CD4-positive, alpha-beta memory T cell (primary cell): ENCODE measurements at regions not wholly inside any gene's neighbourhood (a gene's known extent, or its start where the extent isn't known, plus 50 kb on each side); places are given as distances from the start of the nearest gene placed in this dataset.

Source experiments
- CTCF ChIA-PET: fragments of 350-600 bp; sonication (Branson Sonifier 250); formaldehyde crosslinking; loops from one replicate; lab custom pipeline; 2021; ENCODE audit warnings: inconsistent platforms; ENCODE audit not compliant: partially characterized antibody; lab: Charles Lee
- POLR2A ChIA-PET: fragments of 350-600 bp; sonication (Branson Sonifier 250); formaldehyde crosslinking; loops from one replicate; lab custom pipeline; 2021; ENCODE audit not compliant: partially characterized antibody; lab: Charles Lee
- DNase-seq, 5 donors: peaks; one replicate each; pipeline versions ENCODE4 v3.0.0 to v3.0.0-alpha.2; 2020 to 2022; ENCODE audit warnings: mixed read lengths in 1 of 5
- H3K27ac ChIP-seq: one replicate; pipeline ENCODE4 v1.7.0; 2013; ENCODE audit warnings: low read depth, low read length
- H3K27me3 ChIP-seq: 2 replicates; pipeline ENCODE4 v1.7.0; 2013; ENCODE audit warnings: mild to moderate bottlenecking, low read length, moderate library complexity; ENCODE audit not compliant: insufficient read depth
- H3K36me3 ChIP-seq: 2 replicates; pipeline ENCODE4 v1.7.0; 2013; ENCODE audit warnings: mild to moderate bottlenecking, low read length, moderate library complexity; ENCODE audit not compliant: insufficient read depth
- H3K4me1 ChIP-seq: 2 replicates; pipeline ENCODE4 v1.7.0; 2013; ENCODE audit warnings: mild to moderate bottlenecking, low read length, moderate library complexity; ENCODE audit not compliant: insufficient read depth
- H3K4me3 ChIP-seq, 2 donors: one replicate each; pipeline ENCODE4 v1.7.0; 2013; ENCODE audit warnings: low read length in 2 of 2, mild to moderate bottlenecking in 1 of 2
- H3K9me3 ChIP-seq, 2 donors: one replicate each; pipeline ENCODE4 v1.7.0; 2013; ENCODE audit warnings: low read length in 2 of 2, control low read depth in 1 of 2; ENCODE audit not compliant: control insufficient read depth in 1 of 2
- H3K27ac Mint-ChIP-seq, 7 donors: one replicate each; pipeline ENCODE4 v1.8.0; 2020 to 2021; ENCODE audit warnings: mixed read lengths in 7 of 7, mild to moderate bottlenecking in 6 of 7, inconsistent platforms in 3 of 7, moderate library complexity in 3 of 7
- H3K27me3 Mint-ChIP-seq, 2 donors: one replicate each; pipeline ENCODE4 v1.8.0; 2020 to 2021; ENCODE audit warnings: mixed read lengths in 2 of 2
- H3K36me3 Mint-ChIP-seq, 2 donors: one replicate each; pipeline ENCODE4 v1.8.0; 2020 to 2021; ENCODE audit warnings: mixed read lengths in 2 of 2, inconsistent platforms in 1 of 2, mild to moderate bottlenecking in 1 of 2
- H3K4me1 Mint-ChIP-seq, 4 donors: one replicate each; pipeline ENCODE4 v1.8.0; 2020 to 2021; ENCODE audit warnings: mixed read lengths in 4 of 4, mild to moderate bottlenecking in 1 of 4
- H3K4me3 Mint-ChIP-seq, 8 donors: one replicate each; pipeline ENCODE4 v1.8.0; 2020 to 2021; ENCODE audit warnings: mixed read lengths in 8 of 8, mild to moderate bottlenecking in 7 of 8, moderate library complexity in 6 of 8, inconsistent platforms in 3 of 8
- H3K9me3 Mint-ChIP-seq, 8 donors: one replicate each; pipeline ENCODE4 v1.8.0; 2020 to 2021; ENCODE audit warnings: mixed read lengths in 8 of 8, mild to moderate bottlenecking in 5 of 8, inconsistent platforms in 3 of 8, moderate library complexity in 1 of 8
- intact Hi-C: fragments of 100-400 bp; cut with micrococcal nuclease; formaldehyde crosslinking; loops from one replicate; pipeline ENCODE4 v1.15.1; 2023

- Histone ChIP-seq H3K4me3 (no peak overlapping the region), H3K9me3 (no peaks in the 10 kb centered on the region), H3K36me3 (no peaks in the 10 kb centered on the region), H3K27ac (no peak overlapping the region), H3K4me1 (no peaks in the 10 kb centered on the region), H3K27me3 (no peaks in the 10 kb centered on the region)
- DNase-seq = no peak
- ChIA-PET POLR2A (no interaction called here), CTCF (no interaction called here)
- Mint-ChIP-seq H3K9me3 (peaks cover 0 to 3% (median 0%) of the 10 kb centered on the region in 8 donors), H3K27me3 (peaks cover 0 to 4% of the 10 kb centered on the region in 2 donors), H3K36me3 (no peaks in the 10 kb centered on the region), H3K27ac (no peak overlapping the region), H3K4me3 (no peak overlapping the region), H3K4me1 (no peaks in the 10 kb centered on the region)
- intact Hi-C loops = no loop called here
These were observed 412.6 kb downstream of the RAPGEF2 start for GRCh38 chr4:159515314-159516025.

- intact Hi-C loops = no loop called here
- POLR2A ChIA-PET = no interaction called here
- DNase-seq = no peak
- Histone ChIP-seq H3K27ac (no peak overlapping the region), H3K27me3 (no peaks in the 10 kb centered on the region), H3K9me3 (no peaks in the 10 kb centered on the region), H3K36me3 (no peaks in the 10 kb centered on the region), H3K4me1 (no peaks in the 10 kb centered on the region), H3K4me3 (no peak overlapping the region)
- Mint-ChIP-seq H3K36me3 (no peaks in the 10 kb centered on the region), H3K27me3 (peaks cover 0 to 4% of the 10 kb centered on the region in 2 donors), H3K4me1 (no peaks in the 10 kb centered on the region), H3K27ac (no peak overlapping the region), H3K9me3 (peaks cover 0 to 3% (median 0%) of the 10 kb centered on the region in 8 donors), H3K4me3 (no peak overlapping the region)
- CTCF ChIA-PET = no interaction called here
These were observed 413.8 kb downstream of the RAPGEF2 start for GRCh38 chr4:159516556-159517140.

DNA sequence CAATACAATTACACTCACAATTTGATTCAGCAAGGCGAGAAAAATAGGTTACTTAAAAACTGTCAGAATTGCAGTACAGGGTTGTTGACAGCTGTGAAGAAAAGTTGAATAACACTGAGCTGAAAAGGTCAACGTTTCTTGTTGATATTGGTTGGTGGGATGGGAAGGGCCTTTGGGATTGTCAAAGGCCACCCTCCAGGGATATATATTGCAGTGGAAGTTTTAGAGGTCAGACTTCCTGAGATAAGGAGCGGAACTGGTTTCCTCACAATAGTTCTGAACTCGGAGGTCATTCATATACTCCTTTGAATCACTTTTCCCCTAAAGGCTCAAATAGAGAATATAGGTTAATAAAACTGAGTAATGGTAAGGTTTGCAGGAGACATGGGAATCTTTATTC, 417.2 kb downstream of the RAPGEF2 start:
- Mint-ChIP-seq H3K27ac (no peak overlapping the region), H3K27me3 (no peaks in the 10 kb centered on the region), H3K4me1 (no peaks in the 10 kb centered on the region), H3K4me3 (no peak overlapping the region), H3K36me3 (no peaks in the 10 kb centered on the region), H3K9me3 (peaks cover 0 to 8% (median 3%) of the 10 kb centered on the region in 8 donors)
- H3K27ac ChIP-seq = no peak overlapping the region
- H3K4me3 ChIP-seq = no peak overlapping the region
- POLR2A ChIA-PET = no interaction called here
- no peaks in the 10 kb centered on the region for H3K9me3 ChIP-seq
- CTCF ChIA-PET = no interaction called here
- H3K27me3 ChIP-seq = no peaks in the 10 kb centered on the region
- H3K36me3 ChIP-seq = no peaks in the 10 kb centered on the region
- intact Hi-C loops = no loop called here
- no peak for DNase-seq
- no peaks in the 10 kb centered on the region for H3K4me1 ChIP-seq

- no peak for DNase-seq
- H3K4me1 Mint-ChIP-seq = no peaks in the 10 kb centered on the region
- intact Hi-C loops = no loop called here
- H3K27ac Mint-ChIP-seq = no peak overlapping the region
- H3K4me1 ChIP-seq = no peaks in the 10 kb centered on the region
- no peak overlapping the region for H3K4me3 Mint-ChIP-seq
- no peaks in the 10 kb centered on the region for H3K9me3 ChIP-seq
- H3K36me3 ChIP-seq = no peaks in the 10 kb centered on the region
- H3K36me3 Mint-ChIP-seq = no peaks in the 10 kb centered on the region
- POLR2A ChIA-PET = no interaction called here
- H3K27me3 Mint-ChIP-seq = no peaks in the 10 kb centered on the region
- H3K9me3 Mint-ChIP-seq = peaks cover 0 to 8% (median 4%) of the 10 kb centered on the region in 8 donors
- H3K4me3 ChIP-seq = no peak overlapping the region
- no peaks in the 10 kb centered on the region for H3K27me3 ChIP-seq
- no peak overlapping the region for H3K27ac ChIP-seq
- CTCF ChIA-PET = interaction anchor here (0.6 kb wide), 1 partner anchor 122 kb away, joined by 3 read pairs; no protein-coding TSS in a partner anchor
These were observed 423.3 kb downstream of the RAPGEF2 start for GRCh38 chr4:159526172-159526571.

- no peak overlapping the region for H3K4me3 Mint-ChIP-seq
- Histone ChIP-seq H3K9me3 (no peaks in the 10 kb centered on the region), H3K36me3 (no peaks in the 10 kb centered on the region), H3K4me3 (no peak overlapping the region), H3K4me1 (no peaks in the 10 kb centered on the region), H3K27ac (no peak overlapping the region), H3K27me3 (no peaks in the 10 kb centered on the region)
- no peaks in the 10 kb centered on the region for H3K36me3 Mint-ChIP-seq
- CTCF ChIA-PET = no interaction called here
- H3K4me1 Mint-ChIP-seq = no peaks in the 10 kb centered on the region
- H3K9me3 Mint-ChIP-seq = peaks cover 3 to 27% (median 16%) of the 10 kb centered on the region in 8 donors
- no peak overlapping the region for H3K27ac Mint-ChIP-seq
- POLR2A ChIA-PET = no interaction called here
- no peak for DNase-seq
- no peaks in the 10 kb centered on the region for H3K27me3 Mint-ChIP-seq
- intact Hi-C loops = no loop called here
These were observed 431.8 kb downstream of the RAPGEF2 start for GRCh38 chr4:159534655-159535054.

DNA sequence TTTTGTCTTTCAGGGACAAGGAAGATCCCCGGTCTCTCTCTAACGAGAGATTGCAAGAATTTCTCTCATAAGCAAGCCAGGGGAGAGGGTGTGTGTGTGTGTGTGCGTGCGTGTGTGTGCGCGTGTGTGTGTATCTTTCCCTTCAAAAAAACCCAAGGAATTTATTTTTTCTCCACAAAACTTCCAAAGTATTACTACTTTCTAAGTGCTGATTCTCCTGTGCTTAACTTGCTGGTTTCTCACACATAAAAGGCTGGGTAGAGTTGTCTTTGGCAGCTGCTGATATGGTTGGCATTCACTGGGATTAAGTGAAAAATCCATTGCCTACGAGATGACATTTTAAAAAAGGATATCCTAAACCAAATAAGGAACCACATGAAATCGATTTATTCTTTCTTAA, 435.7 kb downstream of the RAPGEF2 start:
- POLR2A ChIA-PET = no interaction called here
- intact Hi-C loops = no loop called here
- Histone ChIP-seq H3K4me3 (no peak overlapping the region), H3K4me1 (no peaks in the 10 kb centered on the region), H3K9me3 (no peaks in the 10 kb centered on the region), H3K27ac (no peak overlapping the region), H3K36me3 (no peaks in the 10 kb centered on the region), H3K27me3 (no peaks in the 10 kb centered on the region)
- Mint-ChIP-seq H3K4me3 (no peak overlapping the region), H3K36me3 (no peaks in the 10 kb centered on the region), H3K27me3 (no peaks in the 10 kb centered on the region), H3K9me3 (peaks cover 2 to 27% (median 15%) of the 10 kb centered on the region in 8 donors), H3K4me1 (no peaks in the 10 kb centered on the region), H3K27ac (no peak overlapping the region)
- CTCF ChIA-PET = no interaction called here
- DNase-seq = no peak

DNA sequence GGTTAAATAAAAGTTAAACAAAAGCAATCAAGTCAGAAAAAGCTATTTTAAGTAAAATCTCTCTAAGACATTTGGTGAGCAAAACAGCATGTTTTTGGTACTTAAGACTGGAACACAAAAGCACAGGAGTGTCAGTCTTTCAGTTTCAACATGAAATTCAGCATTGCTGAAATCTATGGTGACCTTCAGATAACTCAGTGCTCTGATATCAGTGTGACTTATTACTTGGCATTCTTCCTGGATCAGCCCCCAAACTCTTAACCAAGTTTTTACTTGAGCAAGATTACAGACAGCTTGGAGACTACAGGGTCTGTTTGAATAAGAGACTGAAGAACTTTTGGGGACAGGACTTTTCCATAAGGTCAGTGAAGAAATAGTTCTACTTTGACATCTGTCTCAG, 437.2 kb downstream of the RAPGEF2 start:
- intact Hi-C loops = no loop called here
- H3K4me3 Mint-ChIP-seq = no peak overlapping the region
- no peaks in the 10 kb centered on the region for H3K4me1 Mint-ChIP-seq
- ChIA-PET POLR2A (no interaction called here), CTCF (no interaction called here)
- H3K27me3 Mint-ChIP-seq = no peaks in the 10 kb centered on the region
- Histone ChIP-seq H3K4me3 (no peak overlapping the region), H3K27ac (no peak overlapping the region), H3K27me3 (no peaks in the 10 kb centered on the region), H3K9me3 (no peaks in the 10 kb centered on the region), H3K36me3 (no peaks in the 10 kb centered on the region), H3K4me1 (no peaks in the 10 kb centered on the region)
- peaks cover 0 to 25% (median 11%) of the 10 kb centered on the region in 8 donors for H3K9me3 Mint-ChIP-seq
- no peak overlapping the region for H3K27ac Mint-ChIP-seq
- no peaks in the 10 kb centered on the region for H3K36me3 Mint-ChIP-seq
- DNase-seq = no peak
